ENCODE measurements at regions not wholly inside any gene's neighbourhood (a gene's known extent, or its start where the extent isn't known, plus 50 kb on each side); places are given as distances from the start of the nearest gene placed in this dataset.

GRCh38 chr16:64391063-64391600 lies 730.7 kb downstream of the CDH11 start:
- TF ChIP-seq EP300 (IDR thresholded peaks at IDR 0.05), result no peak
- TF ChIP-seq CTCF (IDR thresholded peaks at IDR 0.05), result no peak
- no peak for TF ChIP-seq POLR2A (IDR thresholded peaks at IDR 0.05)
- TF ChIP-seq POLR2AphosphoS5 (IDR thresholded peaks at IDR 0.05), result no peak

Measured in stomach (tissue), 4 donors.